Activated CD8-positive, alpha-beta memory T cell treated with anti-CD3 and anti-CD28 coated beads, Interleukin-2, amount 50 U/mL, for 1 hour (primary cell): ENCODE measurements at regions not wholly inside any gene's neighbourhood (a gene's known extent, or its start where the extent isn't known, plus 50 kb on each side); places are given as distances from the start of the nearest gene placed in this dataset.

ENCODE experiments used
- DNase-seq: peaks from one replicate; pipeline ENCODE4 v3.0.0-alpha.2; 2020; ENCODE audit errors: extremely low read depth

DNA sequence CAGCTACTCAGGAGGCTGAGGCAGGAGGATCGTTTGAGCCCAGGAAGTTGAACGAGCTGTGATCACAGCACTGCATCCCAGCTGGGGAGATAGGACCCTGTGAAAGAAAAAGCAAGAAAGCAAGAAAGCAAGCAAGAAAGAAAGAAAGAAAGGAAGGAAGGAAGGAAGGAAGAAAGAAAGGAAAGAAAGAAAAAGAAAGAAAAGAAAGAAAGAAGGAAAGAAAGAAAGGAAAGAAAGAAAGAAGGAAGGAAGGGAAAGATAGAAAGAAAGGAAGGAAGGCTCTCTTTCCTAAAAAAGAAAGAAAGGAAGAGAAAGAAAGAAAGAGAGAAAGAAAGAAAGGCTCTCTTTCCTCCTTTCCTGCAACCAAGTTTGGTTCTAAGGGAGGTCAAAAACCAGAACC is 380.3 kb downstream of the PCNX1 start:
- no peak for DNase-seq

DNA sequence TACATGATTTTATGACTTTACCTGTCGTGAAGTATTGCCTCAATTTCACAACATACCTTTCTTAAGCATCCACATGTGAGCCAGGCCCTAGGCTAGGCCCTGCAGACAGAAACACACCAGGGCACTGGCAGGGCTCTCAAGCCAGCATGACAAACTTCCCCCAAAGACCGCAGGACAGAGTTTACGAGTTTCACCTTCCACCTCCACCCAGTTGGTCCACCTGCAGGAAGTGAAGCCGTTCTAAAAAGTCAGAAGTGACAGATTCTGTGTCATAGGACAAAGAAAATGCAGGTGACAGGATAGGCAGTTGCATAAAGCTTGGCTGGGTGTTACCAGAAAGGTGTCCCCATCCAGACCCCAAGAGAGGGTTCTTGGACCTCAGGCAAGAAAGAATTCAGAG is 382.3 kb downstream of the PCNX1 start:
- no peak for DNase-seq

DNA sequence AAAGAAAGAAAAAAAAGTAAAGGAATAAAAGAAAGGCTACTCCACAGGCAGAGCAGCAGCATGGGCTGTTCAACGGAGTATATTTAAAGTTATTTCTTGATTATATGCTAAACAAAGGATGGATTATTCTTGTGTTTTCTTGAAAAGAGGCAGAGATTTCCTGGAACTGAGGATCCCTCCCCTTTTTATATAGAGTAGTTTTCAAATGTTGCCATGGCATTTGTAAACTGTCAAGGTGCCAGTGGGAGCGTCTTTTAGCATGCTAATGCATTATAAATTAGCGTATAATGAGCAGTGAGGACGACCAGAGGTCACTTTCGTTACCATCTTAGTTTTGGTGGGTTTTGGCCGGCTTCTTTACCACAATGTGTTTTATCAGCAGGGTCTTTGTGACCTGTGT is 383.0 kb downstream of the PCNX1 start:
- DNase-seq = no peak

DNA sequence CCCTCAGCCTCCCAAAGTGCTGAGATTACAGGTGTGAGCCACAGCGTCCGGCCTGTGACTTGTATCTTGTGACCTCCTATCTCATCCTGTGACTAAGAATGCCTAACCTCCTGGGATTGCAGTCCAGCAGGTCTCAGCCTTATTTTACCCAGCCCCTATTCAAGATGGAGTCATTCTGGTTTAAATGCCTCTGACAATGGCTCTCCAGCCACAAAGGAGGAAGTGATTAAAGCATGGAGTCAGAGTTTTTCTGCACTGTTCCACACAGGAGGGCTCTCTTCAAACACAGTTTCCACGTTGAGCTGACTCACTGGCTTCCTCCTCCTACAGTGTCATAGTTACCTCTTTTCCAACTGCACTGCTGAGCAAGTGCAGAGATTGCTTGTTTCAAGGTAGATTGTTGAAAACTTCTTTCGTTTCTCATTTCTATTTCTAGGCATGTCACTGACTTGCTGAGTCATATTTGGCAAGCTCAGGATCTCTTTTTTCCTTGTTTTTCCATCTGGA is 383.8 kb downstream of the PCNX1 start:
- DNase-seq = no peak

DNA sequence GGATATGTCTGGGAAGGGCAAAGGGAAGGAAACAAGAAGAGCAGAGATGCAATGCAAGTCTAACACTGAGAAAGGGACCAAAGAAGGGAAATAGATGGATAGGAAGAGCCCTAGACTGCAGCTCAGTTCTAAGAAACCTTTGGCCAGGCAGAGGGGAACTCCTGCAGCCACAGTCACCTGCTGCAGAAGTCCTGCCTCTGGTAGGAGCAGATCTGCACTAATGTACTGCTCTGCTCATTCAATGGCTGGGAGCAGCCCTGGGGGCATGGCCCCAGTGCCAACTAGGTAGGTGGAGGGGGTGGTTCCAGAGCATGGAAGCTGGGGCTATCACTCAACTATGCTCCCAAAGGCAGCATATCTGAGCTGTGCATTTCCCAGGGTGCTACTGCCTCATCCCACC is 388.9 kb downstream of the PCNX1 start:
- no peak for DNase-seq

DNA sequence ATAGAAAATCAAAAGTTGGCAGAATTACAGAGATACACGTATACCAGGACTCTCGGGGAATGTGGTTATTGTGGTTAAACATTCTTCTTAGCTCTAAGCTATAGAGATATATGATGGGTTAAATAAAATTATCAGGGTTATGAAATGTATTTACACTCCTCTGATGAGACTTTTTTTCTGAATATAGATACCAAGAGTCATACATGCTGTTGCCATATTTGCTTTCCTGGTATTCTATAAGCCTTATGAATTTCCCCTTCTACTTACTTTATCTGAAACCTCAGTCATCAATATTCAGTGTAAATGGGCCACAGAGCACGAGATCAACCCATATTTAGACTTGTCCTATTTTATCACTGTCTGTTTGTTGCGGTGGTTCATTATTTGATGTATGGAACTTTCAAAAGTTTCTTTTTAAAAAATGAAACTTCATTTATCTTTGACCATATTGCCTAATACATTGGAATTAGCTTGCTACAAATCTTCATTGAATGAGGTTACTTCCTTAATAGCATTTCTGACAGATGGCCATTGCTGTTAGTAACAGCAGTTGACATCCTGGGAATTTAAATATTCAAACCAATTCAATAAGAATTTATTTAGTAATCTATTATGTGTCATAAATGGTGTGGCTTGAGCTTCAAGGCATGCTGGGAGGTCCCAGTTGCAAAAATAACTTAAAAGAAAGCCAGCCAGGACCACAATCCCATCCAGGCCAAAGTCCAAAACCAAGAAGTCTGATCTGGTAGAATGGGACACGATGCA is 393.5 kb downstream of the PCNX1 start:
- DNase-seq = no peak

DNA sequence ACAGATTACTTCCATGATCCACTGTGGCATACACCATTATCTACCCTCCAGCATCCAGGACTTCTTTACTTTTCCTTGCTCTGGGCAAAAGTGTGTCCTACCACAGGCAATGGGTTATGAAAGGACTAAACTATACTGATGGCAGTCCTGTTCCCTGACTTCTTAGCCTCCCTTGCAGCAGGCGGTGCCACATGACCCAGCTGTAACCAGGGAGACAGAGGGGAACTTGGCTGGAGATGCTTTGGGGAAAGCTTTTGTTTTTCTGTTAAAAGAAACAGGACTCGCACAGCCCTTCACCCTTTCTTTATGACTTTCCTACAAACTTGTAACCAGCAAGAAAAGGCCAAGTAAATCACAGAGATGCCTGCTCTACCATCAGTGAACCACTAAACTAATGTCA is 394.4 kb downstream of the PCNX1 start:
- no peak for DNase-seq

DNA sequence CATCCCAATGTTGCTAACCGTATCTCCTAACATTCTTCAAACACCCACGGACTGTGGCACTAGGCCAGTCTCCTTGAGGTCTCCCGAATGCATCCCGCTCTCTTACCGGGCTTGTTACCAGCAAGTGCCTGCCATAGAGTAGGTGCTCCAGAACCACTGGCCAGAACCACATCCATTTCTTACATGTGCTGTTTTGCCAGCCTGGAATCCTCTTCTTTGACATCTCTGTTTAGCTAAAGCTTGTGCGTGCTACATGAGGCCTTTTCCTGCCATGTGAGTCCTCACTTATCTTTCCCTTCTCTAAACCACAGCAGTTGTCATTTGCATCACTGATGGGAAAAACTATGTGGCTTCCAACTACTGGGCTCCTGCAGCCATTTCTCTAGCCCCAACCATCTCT is 397.4 kb downstream of the PCNX1 start:
- DNase-seq = no peak

DNA sequence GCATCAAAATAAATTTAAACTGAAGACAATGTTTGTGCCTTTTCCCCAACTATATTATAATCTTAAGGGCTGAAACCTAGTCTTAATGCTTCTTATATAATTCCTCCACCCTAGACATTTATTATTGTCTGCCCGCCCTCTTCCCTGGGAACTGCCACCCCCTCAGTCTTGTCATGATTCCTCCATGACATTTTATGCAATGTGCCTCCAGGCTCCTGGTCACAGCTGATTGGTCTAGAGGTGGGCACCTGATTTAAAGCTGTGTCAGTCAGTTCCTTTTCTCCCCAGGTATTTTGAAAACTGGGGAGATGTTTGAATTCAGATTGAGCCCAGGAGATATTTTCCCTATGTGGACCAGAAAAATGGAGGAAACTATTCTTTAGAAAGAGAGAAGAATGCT is 401.4 kb downstream of the PCNX1 start:
- DNase-seq = no peak

DNA sequence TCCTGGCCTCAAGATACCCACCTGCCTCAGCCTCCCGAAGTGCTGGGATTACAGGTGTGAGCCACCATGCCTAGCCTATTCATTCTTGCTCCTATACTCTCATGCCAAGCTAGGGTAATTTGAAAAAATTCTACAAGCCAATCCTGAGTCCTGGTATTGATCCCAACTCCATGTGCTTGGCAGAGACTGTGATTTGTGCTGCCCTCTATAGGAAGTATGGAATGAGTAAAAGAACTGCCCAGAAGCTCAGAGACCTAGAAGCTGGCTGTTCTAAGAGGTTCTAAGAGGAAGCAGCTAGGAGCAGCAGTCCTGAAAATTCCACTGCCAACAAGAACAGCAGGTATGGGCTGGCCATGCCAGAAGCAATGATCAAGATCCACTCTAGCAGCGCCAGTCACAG is 402.5 kb downstream of the PCNX1 start:
- DNase-seq = no peak

DNA sequence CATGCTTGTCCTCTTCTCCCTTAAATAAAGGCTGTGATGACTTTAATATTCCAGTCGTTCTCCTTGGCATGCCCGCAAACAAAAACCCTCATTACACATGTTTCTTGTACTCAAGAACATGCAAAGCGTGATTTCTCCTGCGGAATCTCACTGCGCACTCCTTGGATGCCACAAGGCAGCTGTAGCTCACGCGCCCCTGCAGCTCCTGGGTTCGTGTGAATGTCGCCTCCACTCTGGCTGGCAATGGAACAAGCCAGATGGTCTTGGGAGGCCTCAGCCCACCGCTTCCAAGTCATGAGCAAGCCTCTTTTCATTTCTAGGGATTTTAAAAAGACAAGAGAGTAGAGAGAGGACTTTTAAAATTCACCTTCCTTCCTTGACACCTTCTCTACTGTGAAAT is 403.8 kb downstream of the PCNX1 start:
- no peak for DNase-seq

DNA sequence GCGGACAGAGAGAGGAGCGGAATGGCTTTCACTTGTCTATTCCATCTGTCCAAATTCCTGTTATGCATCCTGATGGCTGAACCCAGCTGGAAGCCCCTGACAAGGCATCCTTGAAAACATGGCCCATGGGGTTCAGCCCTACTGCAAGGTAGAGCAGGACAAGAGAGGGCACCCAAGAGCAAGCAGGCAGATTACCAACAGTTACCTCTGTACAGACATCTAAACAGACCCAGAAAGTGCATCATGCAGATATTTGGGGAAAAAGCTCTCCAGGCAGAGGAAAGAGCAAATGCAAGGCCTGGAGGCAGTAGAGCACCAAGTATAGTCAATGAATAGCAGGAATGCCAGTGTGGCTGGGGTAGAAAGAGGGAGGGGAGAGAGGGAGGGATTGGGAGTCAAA is 407.5 kb downstream of the PCNX1 start:
- DNase-seq = no peak

DNA sequence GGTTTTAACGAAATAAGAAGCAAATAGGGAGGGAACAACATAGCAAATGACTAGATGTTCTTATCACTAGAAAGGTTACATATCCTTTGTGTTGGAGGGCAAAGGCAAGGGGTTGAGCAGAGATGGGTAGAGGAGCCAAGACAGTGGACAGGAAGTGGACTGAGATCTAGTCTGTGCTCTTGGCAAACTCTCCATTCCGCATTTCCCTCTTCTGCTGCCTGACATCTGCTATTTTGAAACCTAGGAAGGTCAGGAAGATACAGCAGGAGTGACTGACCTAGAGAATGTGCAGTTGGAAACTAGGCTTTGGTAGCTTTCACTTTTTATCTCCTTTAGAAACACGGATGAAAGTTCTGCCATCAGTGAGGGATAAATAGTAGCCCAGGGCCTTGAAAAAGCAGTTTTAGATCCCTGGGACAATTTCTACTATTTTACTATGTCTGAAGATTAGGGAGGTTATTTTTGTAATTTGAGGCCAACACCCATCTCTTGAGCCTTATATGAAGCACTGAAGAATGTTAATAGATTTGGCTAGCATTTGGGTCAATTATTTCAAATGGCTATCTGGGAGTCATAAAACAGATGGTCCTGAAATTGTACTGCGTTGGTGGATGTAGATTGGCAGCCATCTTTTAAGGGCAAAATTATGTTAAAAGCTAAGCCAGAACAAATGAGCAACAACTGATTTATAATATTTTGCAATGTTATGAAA is 410.3 kb downstream of the PCNX1 start:
- DNase-seq = no peak

DNA sequence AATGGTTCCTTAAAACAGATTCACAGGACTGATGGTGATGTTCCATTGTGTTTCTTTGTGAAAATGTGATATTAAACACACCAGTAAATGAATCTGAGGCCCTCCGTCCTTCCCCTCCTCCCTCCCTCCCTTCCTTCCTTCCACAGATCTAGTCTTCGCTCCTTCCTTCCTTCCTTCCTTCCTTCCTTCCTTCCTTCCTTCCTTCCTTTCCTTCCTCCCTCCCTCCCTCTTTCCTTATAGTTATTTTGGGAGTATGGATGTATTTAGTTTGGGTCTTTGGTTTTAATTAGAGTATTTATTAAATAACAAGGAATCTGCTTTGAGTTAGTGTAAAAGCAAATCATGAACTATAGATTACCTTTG is 410.8 kb downstream of the PCNX1 start:
- no peak for DNase-seq

DNA sequence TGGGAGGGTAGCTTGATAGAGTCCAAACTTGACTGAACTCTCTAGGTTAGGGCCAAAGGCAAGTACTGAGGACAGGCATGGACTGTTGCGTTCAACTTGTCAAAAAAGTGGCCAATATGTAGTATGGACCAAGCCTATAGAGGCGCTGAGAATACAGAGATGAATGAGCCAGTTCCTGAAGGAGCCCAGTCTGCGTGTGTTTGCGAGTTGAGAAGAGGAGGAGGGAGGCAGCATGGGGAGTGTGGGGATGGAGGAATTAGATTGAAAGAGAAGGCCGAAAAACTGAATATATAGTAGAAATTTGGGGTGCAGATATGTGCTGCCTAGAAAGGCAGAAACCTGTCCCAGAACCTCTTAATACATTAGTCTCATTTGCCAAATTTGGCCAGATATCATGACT is 412.4 kb downstream of the PCNX1 start:
- DNase-seq = no peak

DNA sequence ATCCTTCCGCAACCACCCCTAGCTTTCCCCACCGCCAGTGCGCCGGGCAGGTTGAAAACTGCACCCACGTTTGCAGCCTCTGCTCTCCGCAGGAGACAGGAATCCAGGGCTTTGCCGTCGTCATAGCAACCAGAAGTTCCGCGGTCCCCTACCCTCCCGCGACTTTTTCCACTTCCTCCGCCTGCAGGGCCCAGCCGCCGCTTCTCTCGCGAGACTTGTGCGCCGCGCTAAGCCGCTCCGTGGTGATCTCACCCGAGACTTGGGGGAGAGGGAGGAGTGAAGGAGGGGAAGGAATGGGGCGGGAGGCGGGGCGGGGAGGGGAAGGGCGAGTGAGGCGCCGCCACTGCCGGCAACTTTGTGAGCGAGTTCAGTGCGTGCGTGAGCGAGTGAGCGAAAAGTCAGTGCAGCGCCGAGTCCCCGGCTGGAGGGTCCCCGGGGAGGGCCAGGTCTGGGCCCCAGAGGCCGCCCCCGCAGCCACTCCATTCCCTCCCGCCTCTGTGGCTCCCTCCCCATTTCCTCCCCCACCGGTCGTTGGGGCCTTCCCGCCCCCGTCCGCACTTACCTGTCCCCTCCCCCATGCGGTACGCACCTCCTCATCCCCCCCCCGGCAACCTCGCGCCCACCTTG is 413.0 kb downstream of the PCNX1 start, which contains the start of gene SIPA1L1:
Gene SIPA1L1, plus strand, starts transcription at position 370 of the 627 bp plus-strand sequence.
- DNase-seq = peak; percentile 97

DNA sequence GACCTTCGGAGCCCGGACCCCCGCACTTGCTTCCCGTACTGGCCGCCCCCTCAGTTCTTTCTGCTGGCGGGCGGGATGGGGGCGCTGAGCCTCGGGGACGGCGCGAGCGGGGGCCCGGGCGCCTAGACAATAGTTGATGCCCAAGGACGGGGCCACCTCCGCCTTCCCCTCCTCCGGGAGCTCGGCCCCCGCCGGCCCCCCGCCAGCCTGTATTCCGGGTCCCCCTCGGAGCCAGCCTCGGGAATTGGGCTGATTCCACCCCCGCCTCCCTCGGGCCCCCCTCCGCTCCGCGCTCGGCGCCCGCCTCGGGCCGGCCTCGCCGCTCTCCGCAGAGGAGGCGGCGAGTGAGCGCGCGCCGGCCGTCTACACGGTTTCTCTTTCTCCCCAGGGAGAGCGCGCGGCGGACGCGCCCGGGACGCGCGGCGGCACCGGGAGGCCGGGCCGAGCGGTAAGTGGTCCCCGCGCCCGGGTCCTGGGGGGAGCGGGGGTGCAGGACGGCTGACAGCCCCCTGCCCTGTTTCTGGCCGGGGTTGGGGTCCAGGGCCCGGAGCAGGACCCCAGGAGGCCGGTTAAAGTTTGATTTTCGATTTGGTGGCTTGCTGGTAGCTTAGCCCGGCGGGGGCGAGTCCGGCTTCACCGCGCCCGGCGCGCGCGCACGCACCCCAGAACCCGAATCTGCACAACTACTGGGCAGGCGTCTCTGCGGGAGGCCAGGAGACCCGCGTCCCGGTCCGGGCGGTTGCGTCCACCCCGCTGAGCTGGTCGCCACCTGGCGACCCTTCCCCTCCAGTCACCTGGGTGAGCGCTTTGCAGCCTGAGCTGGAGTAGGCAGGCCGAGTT is 413.7 kb downstream of the PCNX1 start:
- DNase-seq = no peak

DNA sequence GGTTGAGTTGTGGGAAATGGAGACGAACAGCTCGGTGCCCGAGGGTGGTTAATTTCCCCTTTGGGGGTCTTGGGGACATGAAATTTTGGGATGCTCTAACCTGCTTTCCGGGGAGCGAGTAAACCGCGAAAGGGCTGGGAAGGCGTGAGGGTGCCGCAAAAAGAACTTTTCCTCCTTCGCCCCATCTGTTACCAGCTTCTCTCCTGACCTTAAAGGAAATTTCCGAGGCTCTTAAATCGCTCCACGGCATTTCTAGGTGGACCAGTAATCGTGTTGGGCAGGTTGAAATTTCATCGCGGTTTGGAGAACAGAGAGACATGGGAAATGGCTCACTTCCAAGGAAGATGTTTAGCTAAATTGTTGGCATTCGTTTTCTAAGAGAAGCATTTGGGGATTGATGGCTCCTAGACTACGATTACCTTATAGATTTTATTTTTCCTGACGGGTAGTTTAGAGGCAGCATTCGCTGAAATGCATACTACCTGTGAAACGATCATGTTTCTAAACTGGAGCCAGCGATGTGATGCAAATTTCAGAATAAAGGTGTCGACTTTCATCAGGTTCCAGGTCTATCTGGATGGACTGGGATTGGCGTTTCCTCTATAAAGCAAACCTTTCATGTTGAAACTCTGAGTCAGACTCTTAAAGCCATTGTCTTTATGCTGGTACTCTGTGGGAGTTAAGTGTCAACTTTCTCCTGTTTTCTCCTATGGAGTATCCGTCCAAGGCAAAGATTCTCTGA is 414.5 kb downstream of the PCNX1 start:
- DNase-seq = no peak

DNA sequence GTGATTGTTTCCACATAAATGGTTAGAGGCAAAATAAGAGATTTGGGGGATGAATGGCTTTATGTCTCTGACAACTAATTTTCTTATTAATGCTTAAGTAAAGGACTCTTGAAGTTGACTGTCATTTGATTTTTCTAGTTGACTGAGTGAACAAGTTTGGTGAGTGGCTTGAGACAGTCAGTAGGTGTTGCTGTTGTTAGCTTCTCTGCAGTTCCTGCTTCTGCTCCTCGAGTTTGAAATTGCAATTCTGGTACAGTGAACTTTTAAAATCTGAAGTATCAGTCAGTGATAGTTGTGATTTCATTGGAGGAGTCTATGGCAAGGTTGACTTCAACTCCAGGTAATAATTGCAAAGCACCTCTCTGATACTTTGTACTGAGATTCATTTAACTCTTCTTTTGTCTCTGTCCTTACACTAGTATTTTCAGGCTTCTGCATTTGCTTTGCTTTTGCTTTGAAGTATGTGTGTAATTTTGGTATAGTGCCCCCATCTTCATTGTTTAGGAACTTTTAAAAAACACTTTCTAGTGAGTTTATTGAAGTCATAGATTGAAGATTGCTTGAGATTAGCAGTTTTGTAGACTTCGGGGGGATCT is 415.5 kb downstream of the PCNX1 start:
- DNase-seq = no peak

DNA sequence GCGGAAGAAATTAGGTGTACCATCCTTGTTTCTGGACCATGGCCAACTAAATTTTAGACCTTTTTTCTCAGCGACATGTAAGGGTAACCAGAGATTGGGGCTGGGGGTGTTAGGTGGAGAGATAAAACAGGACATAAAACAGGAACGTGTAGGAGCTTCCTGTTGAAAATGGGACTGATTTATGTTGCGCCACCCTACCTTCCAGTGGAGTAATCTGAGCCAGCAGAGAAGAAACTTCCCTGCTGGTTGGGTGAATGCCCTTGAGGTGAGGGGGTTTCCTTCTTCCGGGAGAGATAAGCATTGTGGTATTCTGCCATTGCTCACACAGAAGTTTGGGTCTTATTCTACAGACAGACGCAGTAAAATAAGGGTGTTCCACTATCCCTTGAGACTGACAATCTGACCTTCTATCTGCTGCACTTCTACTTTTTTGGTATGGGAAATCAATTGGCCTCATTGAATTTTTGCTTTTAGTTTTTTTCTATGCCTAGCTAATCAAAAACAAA is 417.6 kb downstream of the PCNX1 start:
- peak; percentile 10 for DNase-seq

DNA sequence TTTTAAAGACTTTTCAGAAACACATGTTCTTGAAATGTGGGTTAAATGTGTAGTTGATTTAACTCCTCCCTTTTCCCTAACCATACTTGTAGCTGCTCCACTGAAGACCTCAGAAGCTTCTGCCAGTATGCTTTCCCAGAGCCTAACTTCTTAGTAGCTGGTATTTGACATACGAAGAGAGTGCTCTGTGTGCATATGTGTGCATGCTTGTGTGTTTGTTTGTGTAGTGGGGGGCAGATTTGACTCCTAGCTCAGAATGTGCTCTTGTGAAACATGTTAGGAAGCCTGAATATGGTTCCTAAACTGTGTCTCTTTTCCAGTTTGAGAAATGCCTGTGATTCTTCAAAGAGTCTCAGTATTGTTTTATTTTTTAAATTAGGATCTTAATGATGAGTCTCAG is 420.4 kb downstream of the PCNX1 start:
- DNase-seq = no peak
